ENCODE measurements at regions not wholly inside any gene's neighbourhood (a gene's known extent, or its start where the extent isn't known, plus 50 kb on each side); places are given as distances from the start of the nearest gene placed in this dataset.

- Histone ChIP-seq H3K36me3 (ENCODE audit: insufficient read depth, low read length) (no peaks in the 10 kb centered on the region), H3K9ac (ENCODE audit: low read length) (no peak overlapping the region), H3K27me3 (ENCODE audit: insufficient read depth, low read depth, low read length) (no peaks in the 10 kb centered on the region), H2AFZ (ENCODE audit: low read depth, low read length) (no peak overlapping the region), H3K9me3 (ENCODE audit: low read length) (no peaks in the 10 kb centered on the region), H3K4me3 (ENCODE audit: low read length) (no peak overlapping the region), H3K79me2 (replicated peaks; ENCODE audit: insufficient read depth, low read length) (no peaks in the 10 kb centered on the region), H3F3A (ENCODE audit: insufficient read depth, low read length, poor library complexity, severe bottlenecking) (no peaks in the 10 kb centered on the region), H3K9me2 (ENCODE audit: insufficient read depth, low read length) (no peaks in the 10 kb centered on the region), H3K4me2 (ENCODE audit: low read length) (no peak overlapping the region), H4K20me1 (ENCODE audit: insufficient read depth) (no peaks in the 10 kb centered on the region), H3K27ac (ENCODE audit: low read length) (no peak overlapping the region)
- TF ChIP-seq SMC3 (conservative IDR thresholded peaks at IDR 0.05; ENCODE audit: poor library complexity), result no peak
- no peak for TF ChIP-seq MXI1 (conservative IDR thresholded peaks at IDR 0.05; ENCODE audit: poor library complexity, severe bottlenecking)
Observed at GRCh38 chr20:18987781-18988360, 174.3 kb downstream of the SCP2D1 start.

- Histone ChIP-seq H3K9ac (ENCODE audit: low read length) (no peak overlapping the region), H3K27ac (ENCODE audit: low read length) (no peak overlapping the region), H2AFZ (ENCODE audit: low read depth, low read length) (no peak overlapping the region), H3K9me2 (ENCODE audit: insufficient read depth, low read length) (no peaks in the 10 kb centered on the region), H4K20me1 (ENCODE audit: insufficient read depth) (no peaks in the 10 kb centered on the region), H3K4me2 (ENCODE audit: low read length) (no peak overlapping the region), H3K36me3 (ENCODE audit: insufficient read depth, low read length) (no peaks in the 10 kb centered on the region), H3K9me3 (ENCODE audit: low read length) (no peaks in the 10 kb centered on the region), H3K27me3 (ENCODE audit: insufficient read depth, low read depth, low read length) (no peaks in the 10 kb centered on the region), H3K4me3 (ENCODE audit: low read length) (no peak overlapping the region), H3F3A (ENCODE audit: insufficient read depth, low read length, poor library complexity, severe bottlenecking) (no peaks in the 10 kb centered on the region), H3K79me2 (replicated peaks; ENCODE audit: insufficient read depth, low read length) (no peaks in the 10 kb centered on the region)
- TF ChIP-seq EP300 (conservative IDR thresholded peaks at IDR 0.05; ENCODE audit: poor library complexity, severe bottlenecking) (no peak), REST (IDR thresholded peaks at IDR 0.05; ENCODE audit: borderline replicate concordance) (no peak), POLR2AphosphoS5 (IDR thresholded peaks at IDR 0.05) (no peak), MXI1 (conservative IDR thresholded peaks at IDR 0.05; ENCODE audit: poor library complexity, severe bottlenecking) (no peak), SMC3 (conservative IDR thresholded peaks at IDR 0.05; ENCODE audit: poor library complexity) (no peak), RAD21 (conservative IDR thresholded peaks at IDR 0.05) (no peak), CTCF (IDR thresholded peaks at IDR 0.05; ENCODE audit: poor library complexity, severe bottlenecking) (no peak), EZH2 (IDR thresholded peaks at IDR 0.05; ENCODE audit: borderline replicate concordance, insufficient read depth, low read length, poor library complexity, severe bottlenecking) (no peak), TAF1 (IDR thresholded peaks at IDR 0.05; ENCODE audit: low read depth) (no peak)
Observed at GRCh38 chr20:18988701-18989100, 175.1 kb downstream of the SCP2D1 start.

All from neural cell (in vitro differentiated cells).